HL-60 (cell line): ENCODE measurements at regions not wholly inside any gene's neighbourhood (a gene's known extent, or its start where the extent isn't known, plus 50 kb on each side); places are given as distances from the start of the nearest gene placed in this dataset.
A peak's percentile ranks its signal among the peaks of the same experiment; 100 is the strongest.

Source experiments
- DNase-seq, 2 experiments: peaks; one replicate each; pipeline ENCODE4 v3.0.0-alpha.2; 2010 to 2020; ENCODE audit warnings: low read depth in 1 of 2, low spot score in 1 of 2
- H3K27ac ChIP-seq: fragments of 250-450 bp; sonication (Bioruptor Pico); replicated peaks from 2 replicates; pipeline ENCODE4 v1.5.1; 2020; ENCODE audit warnings: mild to moderate bottlenecking, moderate library complexity
- H3K27me3 ChIP-seq: fragments of 250-450 bp; sonication (Bioruptor Pico); 2 replicates; pipeline ENCODE4 v1.5.1; 2021; ENCODE audit warnings: mild to moderate bottlenecking, moderate library complexity; ENCODE audit not compliant: insufficient read depth, poor library complexity, severe bottlenecking
- H3K4me3 ChIP-seq: replicated peaks from 2 replicates; pipeline ENCODE4 v1.5.1; 2011; ENCODE audit warnings: mild to moderate bottlenecking, control low read depth, low read length; ENCODE audit not compliant: insufficient read depth
- CTCF ChIP-seq: IDR thresholded peaks from one replicate; pipeline ENCODE4 v1.5.1; 2011; ENCODE audit warnings: low read length, control low read depth, inconsistent platforms; ENCODE audit not compliant: insufficient read depth
- GABPA ChIP-seq: IDR thresholded peaks from 2 replicates; pipeline ENCODE4 v1.6.1; 2012; ENCODE audit warnings: low read depth
- POLR2AphosphoS5 ChIP-seq: IDR thresholded peaks from 2 replicates; pipeline ENCODE4 v1.6.1; 2012; ENCODE audit warnings: low read depth
- REST ChIP-seq: IDR thresholded peaks from 2 replicates; pipeline ENCODE4 v1.6.1; 2012; ENCODE audit warnings: low read depth; ENCODE audit not compliant: insufficient replicate concordance
- SPI1 ChIP-seq: IDR thresholded peaks from 2 replicates; pipeline ENCODE4 v1.6.1; 2012; ENCODE audit warnings: low read depth, mild to moderate bottlenecking, borderline replicate concordance

GRCh38 chr9:73863924-73864323 lies 633.2 kb upstream of the RORB start:
- no peak overlapping the region for H3K27ac ChIP-seq
- no peak overlapping the region for H3K4me3 ChIP-seq
- no peak for DNase-seq
- TF ChIP-seq REST (no peak), SPI1 (no peak), CTCF (no peak), GABPA (no peak), POLR2AphosphoS5 (no peak)
- H3K27me3 ChIP-seq, result no peaks in the 10 kb centered on the region

- H3K27ac ChIP-seq, result no peak overlapping the region
- no peaks in the 10 kb centered on the region for H3K27me3 ChIP-seq
- no peak overlapping the region for H3K4me3 ChIP-seq
- DNase-seq, result no peak
- TF ChIP-seq CTCF, result no peak
- no peak for TF ChIP-seq GABPA
- TF ChIP-seq REST, result no peak
- TF ChIP-seq SPI1, result no peak
Measured at GRCh38 chr9:73866451-73866850, 630.7 kb upstream of the RORB start.

- TF ChIP-seq SPI1 (peak; percentile 35; the same call in 1 of the 2 replicates), GABPA (no peak)
- Histone ChIP-seq H3K27ac (no peak overlapping the region), H3K4me3 (no peak overlapping the region), H3K27me3 (no peaks in the 10 kb centered on the region)
- DNase-seq, result peak; percentile 26 to 36
Measured at GRCh38 chr9:73869264-73869663, 627.9 kb upstream of the RORB start.

GRCh38 chr9:73871636-73872035 lies 625.5 kb upstream of the RORB start:
- H3K4me3 ChIP-seq, result no peak overlapping the region
- no peaks in the 10 kb centered on the region for H3K27me3 ChIP-seq
- TF ChIP-seq GABPA, result no peak
- TF ChIP-seq POLR2AphosphoS5, result no peak
- no peak for TF ChIP-seq CTCF
- no peak for TF ChIP-seq REST
- TF ChIP-seq SPI1, result no peak
- no peak overlapping the region for H3K27ac ChIP-seq
- DNase-seq, result no peak
